A549 (cell line): ENCODE measurements at regions not wholly inside any gene's neighbourhood (a gene's known extent, or its start where the extent isn't known, plus 50 kb on each side); places are given as distances from the start of the nearest gene placed in this dataset.
"Not testable (repeated sequence)": the region's sequence is repeated elsewhere in the genome, so short reads cannot be mapped to it uniquely, and the experiment has no call there.

Experiments
- ATAC-seq, 2 experiments: fragments of 200-7000 bp in 1 of 2; fragments of >200 bp in 1 of 2; cut with Nextera tagmentation in 1 of 2; cut with Tn5 transposase in 1 of 2; 3 replicates each; pipeline versions ENCODE4 v1.8.0 to v1.9.1; 2018 to 2020; ENCODE audit warnings: mild to moderate bottlenecking in 1 of 2, moderate library complexity in 1 of 2
- CTCF ChIA-PET: fragments of 300-600 bp; sonication (Branson Sonifier 250); formaldehyde crosslinking; extraction: SDS; loops from one replicate; lab custom pipeline; 2021; ENCODE audit warnings: antibody characterized with exemption, inconsistent platforms; lab: Yijun Ruan, JAX
- POLR2A ChIA-PET: fragments of 350-600 bp; formaldehyde crosslinking; extraction: SDS; loops from one replicate; lab custom pipeline; 2021; ENCODE audit warnings: antibody characterized with exemption, inconsistent platforms; lab: Yijun Ruan, JAX
- DNase-seq, 2 experiments: peaks; one replicate each; pipeline versions ENCODE4 v3.0.0 to v3.0.0-alpha.2; 2011 to 2016; ENCODE audit warnings: low read depth in 1 of 2, low spot score in 1 of 2
- FAIRE-seq: peaks from 2 replicates; lab custom pipeline; 2011; peaks lifted over from hg19 to GRCh38; lab: Jason Lieb, UNC
- H3K27ac ChIP-seq, 2 experiments: fragments of >200 bp; sonication (Bioruptor Twin); formaldehyde crosslinking; 3 replicates each; pipeline ENCODE4 v1.5.1; 2016 to 2017
- H3K4me1 ChIP-seq: fragments of >200 bp; sonication (Bioruptor Twin); formaldehyde crosslinking; 3 replicates; pipeline ENCODE4 v1.6.1; 2016
- H3K4me2 ChIP-seq: fragments of >200 bp; sonication (Bioruptor Twin); formaldehyde crosslinking; 3 replicates; pipeline ENCODE4 v1.6.1; 2016
- H3K4me3 ChIP-seq: fragments of >200 bp; sonication (Bioruptor Twin); formaldehyde crosslinking; 3 replicates; pipeline ENCODE4 v1.5.1; 2016
- H3K9me3 ChIP-seq: fragments of >200 bp; sonication (Bioruptor Twin); formaldehyde crosslinking; 3 replicates; pipeline ENCODE4 v1.6.1; 2016
- BHLHE40 ChIP-seq: IDR thresholded peaks from 2 replicates; pipeline ENCODE4 v1.6.1; 2012; ENCODE audit warnings: low read depth, low read length, inconsistent platforms
- CBX8 ChIP-seq: fragments of 200-600 bp; sonication (generic); IDR thresholded peaks from 2 replicates; pipeline ENCODE4 v1.6.1; 2016
- CEBPB ChIP-seq, 2 experiments: fragments of >200 bp in 1 of 2; sonication (Bioruptor Twin) in 1 of 2; formaldehyde crosslinking in 1 of 2; IDR thresholded peaks; 2 replicates each; pipeline ENCODE4 v1.6.1; 2012 to 2016
- CHD4 ChIP-seq: fragments of 200-600 bp; sonication (generic); IDR thresholded peaks from 2 replicates; pipeline ENCODE4 v1.6.1; 2016; ENCODE audit warnings: antibody characterized with exemption, mild to moderate bottlenecking, borderline replicate concordance
- EHF ChIP-seq: fragments of 250-450 bp; sonication (Bioruptor Pico); IDR thresholded peaks from 2 replicates; pipeline ENCODE4 v1.5.0; 2020; ENCODE audit warnings: mild to moderate bottlenecking
- EHMT2 ChIP-seq: fragments of 200-600 bp; sonication (generic); IDR thresholded peaks from 2 replicates; pipeline ENCODE4 v1.6.1; 2016; ENCODE audit warnings: antibody characterized with exemption, low read depth, mild to moderate bottlenecking, moderate library complexity
- FOXS1 ChIP-seq: fragments of 250-450 bp; sonication (Bioruptor Pico); IDR thresholded peaks from 2 replicates; pipeline ENCODE4 v1.5.0; 2020; ENCODE audit warnings: mild to moderate bottlenecking, moderate library complexity
- HDAC2 ChIP-seq: fragments of 200-600 bp; sonication (generic); IDR thresholded peaks from 2 replicates; pipeline ENCODE4 v1.6.1; 2016
- HEYL ChIP-seq: fragments of 250-450 bp; sonication (Bioruptor Pico); IDR thresholded peaks from 2 replicates; pipeline ENCODE4 v1.8.0; 2021; ENCODE audit warnings: mild to moderate bottlenecking, moderate library complexity
- HOXA7 ChIP-seq: fragments of 250-450 bp; sonication (Bioruptor Pico); IDR thresholded peaks from 2 replicates; pipeline ENCODE4 v1.5.0; 2020; ENCODE audit warnings: mild to moderate bottlenecking, moderate library complexity
- HOXB13 ChIP-seq: fragments of 250-450 bp; sonication (Bioruptor Pico); IDR thresholded peaks from 2 replicates; pipeline ENCODE4 v1.5.0; 2020; ENCODE audit warnings: low read depth, mild to moderate bottlenecking, moderate library complexity
- HOXB5 ChIP-seq: fragments of 250-450 bp; sonication (Bioruptor Pico); IDR thresholded peaks from 2 replicates; pipeline ENCODE4 v1.5.0; 2020; ENCODE audit warnings: mild to moderate bottlenecking, moderate library complexity
- JUN ChIP-seq, 2 experiments: fragments of >200 bp; sonication (Bioruptor Twin); formaldehyde crosslinking; IDR thresholded peaks; 2 replicates in 1 of 2; 3 replicates in 1 of 2; pipeline ENCODE4 v1.6.1; 2016 to 2017
- JUNB ChIP-seq: fragments of >200 bp; sonication (Bioruptor Twin); formaldehyde crosslinking; IDR thresholded peaks from 2 replicates; pipeline ENCODE4 v1.6.1; 2016
- MAZ ChIP-seq: fragments of 150-350 bp; IDR thresholded peaks from 2 replicates; pipeline ENCODE4 v1.6.1; 2014; ENCODE audit warnings: antibody characterized with exemption, low read depth, low read length, borderline replicate concordance
- NFE2L2 ChIP-seq: fragments of 150-350 bp; conservative IDR thresholded peaks from 2 replicates; pipeline ENCODE4 v1.6.1; 2014; ENCODE audit warnings: low read length
- PHF8 ChIP-seq: fragments of 200-600 bp; sonication (generic); IDR thresholded peaks from 2 replicates; pipeline ENCODE4 v1.6.1; 2016; ENCODE audit warnings: low read depth, mild to moderate bottlenecking, antibody characterized with exemption, moderate library complexity, borderline replicate concordance
- RAD21 ChIP-seq, 2 experiments: fragments of >200 bp in 1 of 2; sonication (Bioruptor Twin) in 1 of 2; formaldehyde crosslinking in 1 of 2; IDR thresholded peaks in 1 of 2; conservative IDR thresholded peaks in 1 of 2; 2 replicates in 1 of 2; 3 replicates in 1 of 2; pipeline ENCODE4 v1.6.1; 2012 to 2018; ENCODE audit warnings: inconsistent platforms in 1 of 2
- RFX5 ChIP-seq: fragments of 450-650 bp; IDR thresholded peaks from 2 replicates; pipeline ENCODE4 v1.7.1; 2014; ENCODE audit warnings: antibody characterized with exemption, mild to moderate bottlenecking, moderate library complexity
- SMC3 ChIP-seq: fragments of >200 bp; sonication (Bioruptor Twin); formaldehyde crosslinking; IDR thresholded peaks from 3 replicates; pipeline ENCODE4 v1.6.1; 2018; ENCODE audit warnings: inconsistent platforms
- TFCP2L1 ChIP-seq: fragments of 250-450 bp; sonication (Bioruptor Pico); IDR thresholded peaks from 2 replicates; pipeline ENCODE4 v1.5.0; 2021; ENCODE audit warnings: mild to moderate bottlenecking
- TP53 ChIP-seq: fragments of 250-450 bp; sonication (Bioruptor Pico); IDR thresholded peaks from 2 replicates; pipeline ENCODE4 v1.5.0; 2021; ENCODE audit warnings: mild to moderate bottlenecking, moderate library complexity
- ZC3H11A ChIP-seq: fragments of 450-650 bp; IDR thresholded peaks from 2 replicates; pipeline ENCODE4 v1.6.1; 2014; ENCODE audit warnings: antibody characterized with exemption, mild to moderate bottlenecking
- ZFP36 ChIP-seq: fragments of 450-650 bp; IDR thresholded peaks from 2 replicates; pipeline ENCODE4 v1.6.1; 2014; ENCODE audit warnings: borderline replicate concordance; ENCODE audit not compliant: partially characterized antibody
- ZNF302 ChIP-seq: fragments of 250-450 bp; sonication (Bioruptor Pico); IDR thresholded peaks from 2 replicates; pipeline ENCODE4 v1.9.0; 2021; ENCODE audit warnings: inconsistent platforms, mild to moderate bottlenecking, moderate library complexity
- WGBS: methylation state at CpG from one replicate; pipeline ENCODE4 v1.1.6; 2017; ENCODE audit errors: missing lambda C conversion rate; 5-methylcytosine and 5-hydroxymethylcytosine counted together
- TF ChIP-seq, protein P1 (sequence below): fragments of 250-450 bp; sonication (Bioruptor Pico); IDR thresholded peaks from 2 replicates; pipeline ENCODE4 v1.5.0; 2021; ENCODE audit warnings: mild to moderate bottlenecking, moderate library complexity, borderline replicate concordance
- TF ChIP-seq, protein P2 (sequence below): fragments of >200 bp; sonication (Bioruptor Twin); formaldehyde crosslinking; IDR thresholded peaks from 3 replicates; pipeline ENCODE4 v1.5.1; 2016
- TF ChIP-seq, protein P3 (sequence below): fragments of 450-650 bp; IDR thresholded peaks from 2 replicates; pipeline ENCODE4 v1.6.1; 2014; ENCODE audit warnings: antibody characterized with exemption
- TF ChIP-seq, protein P4 (sequence below): fragments of 150-350 bp; IDR thresholded peaks from 2 replicates; pipeline ENCODE4 v1.6.1; 2014; ENCODE audit warnings: low read depth, mild to moderate bottlenecking, low read length
- TF ChIP-seq, protein P5 (sequence below): fragments of >200 bp; sonication (Bioruptor Twin); formaldehyde crosslinking; IDR thresholded peaks from 2 replicates; pipeline ENCODE4 v1.6.1; 2016

DNA sequence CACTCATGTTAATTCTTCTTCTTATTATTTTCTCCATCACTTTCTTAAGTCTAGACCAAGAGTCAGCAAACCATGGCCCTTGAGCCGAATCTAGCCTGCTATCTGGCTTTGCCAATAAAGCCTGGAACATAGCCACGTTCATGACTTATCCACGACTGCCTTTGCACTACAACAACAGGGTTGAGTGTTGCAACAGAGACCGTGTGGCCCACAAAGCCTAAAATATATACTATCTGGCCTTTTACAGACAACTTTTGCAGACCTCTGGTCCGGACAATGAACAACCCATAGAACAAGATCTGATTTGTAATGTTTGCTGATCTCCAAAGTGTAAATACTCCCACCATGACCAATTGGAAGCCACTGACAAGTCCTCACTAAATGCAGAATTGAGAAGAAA, 140.5 kb upstream of the CDYL start:
- Histone ChIP-seq H3K4me1 (no peaks in the 10 kb centered on the region), H3K9me3 (peaks cover 4% of the 10 kb centered on the region; the same call in 1 of the 3 replicates), H3K27ac (no peak overlapping the region), H3K4me2 (no peak overlapping the region), H3K4me3 (no peak overlapping the region)
- WGBS = 42% methylated on average over 4 of the region's 5 CpGs
- TF ChIP-seq, protein P1, sequence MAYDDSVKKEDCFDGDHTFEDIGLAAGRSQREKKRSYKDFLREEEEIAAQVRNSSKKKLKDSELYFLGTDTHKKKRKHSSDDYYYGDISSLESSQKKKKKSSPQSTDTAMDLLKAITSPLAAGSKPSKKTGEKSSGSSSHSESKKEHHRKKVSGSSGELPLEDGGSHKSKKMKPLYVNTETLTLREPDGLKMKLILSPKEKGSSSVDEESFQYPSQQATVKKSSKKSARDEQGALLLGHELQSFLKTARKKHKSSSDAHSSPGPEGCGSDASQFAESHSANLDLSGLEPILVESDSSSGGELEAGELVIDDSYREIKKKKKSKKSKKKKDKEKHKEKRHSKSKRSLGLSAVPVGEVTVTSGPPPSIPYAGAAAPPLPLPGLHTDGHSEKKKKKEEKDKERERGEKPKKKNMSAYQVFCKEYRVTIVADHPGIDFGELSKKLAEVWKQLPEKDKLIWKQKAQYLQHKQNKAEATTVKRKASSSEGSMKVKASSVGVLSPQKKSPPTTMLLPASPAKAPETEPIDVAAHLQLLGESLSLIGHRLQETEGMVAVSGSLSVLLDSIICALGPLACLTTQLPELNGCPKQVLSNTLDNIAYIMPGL (CRISPR knock-in tag) = no peak
- no peak for TF ChIP-seq MAZ
- TF ChIP-seq ZC3H11A = no peak
- no peak for TF ChIP-seq HDAC2
- TF ChIP-seq SMC3 = no peak
- TF ChIP-seq NFE2L2 = no peak
- no peak for TF ChIP-seq RAD21 (conservative IDR thresholded peaks at IDR 0.05 in 1 of 2, IDR thresholded peaks at IDR 0.05 in 1 of 2)
- no peak for TF ChIP-seq HOXB5 (CRISPR knock-in tag)
- no peak for TF ChIP-seq CEBPB (IDR thresholded peaks at IDR 0.05)
- TF ChIP-seq ZFP36 = no peak
- TF ChIP-seq FOXS1 = no peak
- TF ChIP-seq JUNB = no peak
- no peak for TF ChIP-seq CHD4
- TF ChIP-seq TFCP2L1 (CRISPR knock-in tag) = no peak
- no peak for TF ChIP-seq BHLHE40
- TF ChIP-seq JUN (IDR thresholded peaks at IDR 0.05) = no peak
- TF ChIP-seq, protein P2, sequence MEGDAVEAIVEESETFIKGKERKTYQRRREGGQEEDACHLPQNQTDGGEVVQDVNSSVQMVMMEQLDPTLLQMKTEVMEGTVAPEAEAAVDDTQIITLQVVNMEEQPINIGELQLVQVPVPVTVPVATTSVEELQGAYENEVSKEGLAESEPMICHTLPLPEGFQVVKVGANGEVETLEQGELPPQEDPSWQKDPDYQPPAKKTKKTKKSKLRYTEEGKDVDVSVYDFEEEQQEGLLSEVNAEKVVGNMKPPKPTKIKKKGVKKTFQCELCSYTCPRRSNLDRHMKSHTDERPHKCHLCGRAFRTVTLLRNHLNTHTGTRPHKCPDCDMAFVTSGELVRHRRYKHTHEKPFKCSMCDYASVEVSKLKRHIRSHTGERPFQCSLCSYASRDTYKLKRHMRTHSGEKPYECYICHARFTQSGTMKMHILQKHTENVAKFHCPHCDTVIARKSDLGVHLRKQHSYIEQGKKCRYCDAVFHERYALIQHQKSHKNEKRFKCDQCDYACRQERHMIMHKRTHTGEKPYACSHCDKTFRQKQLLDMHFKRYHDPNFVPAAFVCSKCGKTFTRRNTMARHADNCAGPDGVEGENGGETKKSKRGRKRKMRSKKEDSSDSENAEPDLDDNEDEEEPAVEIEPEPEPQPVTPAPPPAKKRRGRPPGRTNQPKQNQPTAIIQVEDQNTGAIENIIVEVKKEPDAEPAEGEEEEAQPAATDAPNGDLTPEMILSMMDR = no peak
- no peak for TF ChIP-seq CBX8
- no peak for FAIRE-seq
- ChIA-PET CTCF (no interaction called here), POLR2A (no interaction called here)
- no peak for DNase-seq
- no peak for ATAC-seq

DNA sequence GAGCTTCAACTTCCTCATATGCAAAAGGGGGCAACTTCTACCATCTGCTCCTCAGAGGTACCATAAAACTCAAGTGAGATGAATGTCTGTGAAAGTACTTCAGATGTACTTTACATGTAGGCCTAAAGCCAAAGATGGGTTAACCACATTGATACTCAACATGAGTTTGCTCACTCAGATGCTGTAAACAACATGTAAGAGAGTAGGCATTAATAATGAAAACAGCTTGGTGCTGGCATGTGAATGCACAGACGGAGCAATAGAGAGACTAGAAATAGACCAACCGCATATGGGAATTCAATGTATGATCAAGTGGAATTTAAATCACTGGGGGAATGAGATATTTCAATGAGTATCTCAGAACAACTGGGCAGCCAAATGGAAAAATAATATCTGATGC, 143.8 kb upstream of the CDYL start:
- FAIRE-seq = no peak
- Histone ChIP-seq H3K4me3 (no peak overlapping the region), H3K4me2 (no peak overlapping the region), H3K27ac (no peak overlapping the region), H3K4me1 (no peaks in the 10 kb centered on the region), H3K9me3 (peaks cover 21% of the 10 kb centered on the region; the same call in 2 of the 3 replicates)
- ChIA-PET POLR2A (no interaction called here), CTCF (no interaction called here)
- DNase-seq = no peak
- ATAC-seq = no peak
- 85% methylated on average over 2 of the region's 2 CpGs for WGBS
- TF ChIP-seq HEYL (CRISPR knock-in tag) = no peak
- no peak for TF ChIP-seq EHMT2
- TF ChIP-seq, protein P3, sequence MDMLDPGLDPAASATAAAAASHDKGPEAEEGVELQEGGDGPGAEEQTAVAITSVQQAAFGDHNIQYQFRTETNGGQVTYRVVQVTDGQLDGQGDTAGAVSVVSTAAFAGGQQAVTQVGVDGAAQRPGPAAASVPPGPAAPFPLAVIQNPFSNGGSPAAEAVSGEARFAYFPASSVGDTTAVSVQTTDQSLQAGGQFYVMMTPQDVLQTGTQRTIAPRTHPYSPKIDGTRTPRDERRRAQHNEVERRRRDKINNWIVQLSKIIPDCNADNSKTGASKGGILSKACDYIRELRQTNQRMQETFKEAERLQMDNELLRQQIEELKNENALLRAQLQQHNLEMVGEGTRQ = no peak
- TF ChIP-seq EHF = no peak
- TF ChIP-seq, protein P4, sequence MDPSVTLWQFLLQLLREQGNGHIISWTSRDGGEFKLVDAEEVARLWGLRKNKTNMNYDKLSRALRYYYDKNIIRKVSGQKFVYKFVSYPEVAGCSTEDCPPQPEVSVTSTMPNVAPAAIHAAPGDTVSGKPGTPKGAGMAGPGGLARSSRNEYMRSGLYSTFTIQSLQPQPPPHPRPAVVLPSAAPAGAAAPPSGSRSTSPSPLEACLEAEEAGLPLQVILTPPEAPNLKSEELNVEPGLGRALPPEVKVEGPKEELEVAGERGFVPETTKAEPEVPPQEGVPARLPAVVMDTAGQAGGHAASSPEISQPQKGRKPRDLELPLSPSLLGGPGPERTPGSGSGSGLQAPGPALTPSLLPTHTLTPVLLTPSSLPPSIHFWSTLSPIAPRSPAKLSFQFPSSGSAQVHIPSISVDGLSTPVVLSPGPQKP = no peak
- no peak for TF ChIP-seq HOXB13 (CRISPR knock-in tag)
- no peak for TF ChIP-seq CEBPB (IDR thresholded peaks at IDR 0.05)
- no peak for TF ChIP-seq TP53 (CRISPR knock-in tag)
- no peak for TF ChIP-seq BHLHE40
- no peak for TF ChIP-seq CHD4
- TF ChIP-seq HOXA7 (CRISPR knock-in tag) = no peak
- TF ChIP-seq, protein P5, sequence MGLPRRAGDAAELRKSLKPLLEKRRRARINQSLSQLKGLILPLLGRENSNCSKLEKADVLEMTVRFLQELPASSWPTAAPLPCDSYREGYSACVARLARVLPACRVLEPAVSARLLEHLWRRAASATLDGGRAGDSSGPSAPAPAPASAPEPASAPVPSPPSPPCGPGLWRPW = no peak
- TF ChIP-seq ZNF302 (CRISPR knock-in tag) = no peak
- no peak for TF ChIP-seq PHF8
- no peak for TF ChIP-seq RFX5
- no peak for TF ChIP-seq ZFP36
- no peak for TF ChIP-seq TFCP2L1 (CRISPR knock-in tag)
- no peak for TF ChIP-seq JUNB
- TF ChIP-seq, all 56 proteins: peak for 0

DNA sequence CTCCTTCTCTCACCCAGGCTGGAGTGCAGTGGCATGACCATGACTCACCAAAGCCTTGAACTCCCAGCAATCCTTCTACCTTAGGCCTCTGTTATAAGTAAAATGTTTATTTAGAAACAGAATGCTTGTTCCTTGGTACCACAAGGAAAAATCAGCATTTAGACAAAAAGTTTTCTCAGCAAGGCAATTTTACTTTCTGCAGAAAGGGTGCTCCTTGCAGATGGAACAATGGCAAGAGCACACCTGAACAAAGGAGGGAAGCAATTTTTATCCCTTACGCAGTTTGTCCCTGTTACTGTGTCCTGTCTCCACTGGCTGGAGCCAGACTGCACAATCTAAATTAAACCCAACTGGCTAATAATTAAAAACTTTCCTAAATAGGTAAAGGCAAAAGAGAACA, 146.4 kb upstream of the CDYL start:
- H3K4me2 ChIP-seq, H3K27ac ChIP-seq, POLR2A ChIA-PET, FAIRE-seq, H3K4me3 ChIP-seq, CTCF ChIA-PET, H3K4me1 ChIP-seq, DNase-seq, ATAC-seq: not testable (repeated sequence)
- peaks cover 21% of the 10 kb centered on the region; the same call in 2 of the 3 replicates for H3K9me3 ChIP-seq
- 92% methylated on average over 1 of the region's 1 CpG for WGBS
